ENCODE measurements at regions not wholly inside any gene's neighbourhood (a gene's known extent, or its start where the extent isn't known, plus 50 kb on each side); places are given as distances from the start of the nearest gene placed in this dataset.

GRCh38 chr1:232369451-232370296 lies 260.3 kb downstream of the SIPA1L2 start:
- H3K9ac ChIP-seq: no peak overlapping the region
- TF ChIP-seq CTCF (conservative IDR thresholded peaks at IDR 0.05; ENCODE audit: low read depth, low read length): no peak
- H3K36me3 ChIP-seq (ENCODE audit: insufficient read depth): no peaks in the 10 kb centered on the region
- H3K4me2 ChIP-seq: no peak overlapping the region
- H4K20me1 ChIP-seq (ENCODE audit: insufficient read depth): no peaks in the 10 kb centered on the region
- H3K27ac ChIP-seq: no peak overlapping the region
- no peaks in the 10 kb centered on the region for H3K27me3 ChIP-seq (ENCODE audit: insufficient read depth, low read depth)
- H3K79me2 ChIP-seq (ENCODE audit: insufficient read depth, low read depth): no peaks in the 10 kb centered on the region
- no peak overlapping the region for H3K4me3 ChIP-seq (IDR thresholded peaks at IDR 0.05; ENCODE audit: insufficient read depth, low read depth, low read length)
- H2AFZ ChIP-seq (ENCODE audit: low read depth): no peak overlapping the region
- H3K4me1 ChIP-seq (ENCODE audit: low read depth, poor library complexity, severe bottlenecking): peaks cover 23% of the 10 kb centered on the region

GRCh38 chr1:232368821-232369321 lies 261.1 kb downstream of the SIPA1L2 start:
- H3K79me2 ChIP-seq (ENCODE audit: insufficient read depth, low read depth): no peaks in the 10 kb centered on the region

GRCh38 chr1:232367293-232367692 lies 262.6 kb downstream of the SIPA1L2 start:
- Histone ChIP-seq H3K4me3 (IDR thresholded peaks at IDR 0.05; ENCODE audit: insufficient read depth, low read depth, low read length) (peak overlapping the region; percentile 74), H3K36me3 (ENCODE audit: insufficient read depth) (no peaks in the 10 kb centered on the region), H3K27ac (peak overlapping the region; percentile 60), H3K4me1 (ENCODE audit: low read depth, poor library complexity, severe bottlenecking) (peaks cover 23% of the 10 kb centered on the region), H3K79me2 (ENCODE audit: insufficient read depth, low read depth) (no peaks in the 10 kb centered on the region), H2AFZ (ENCODE audit: low read depth) (peak overlapping the region; percentile 23; the same call in 1 of the 2 replicates), H3K9ac (no peak overlapping the region; the same call in 1 of the 2 replicates), H3K27me3 (ENCODE audit: insufficient read depth, low read depth) (no peaks in the 10 kb centered on the region), H4K20me1 (ENCODE audit: insufficient read depth) (no peaks in the 10 kb centered on the region), H3K4me2 (peak overlapping the region; percentile 33)
- TF ChIP-seq CTCF (conservative IDR thresholded peaks at IDR 0.05; ENCODE audit: low read depth, low read length): no peak

More at GRCh38 chr1:232368821-232369321, 261.1 kb downstream of the SIPA1L2 start:
- H3K27me3 ChIP-seq (ENCODE audit: insufficient read depth, low read depth): no peaks in the 10 kb centered on the region
- no peaks in the 10 kb centered on the region for H4K20me1 ChIP-seq (ENCODE audit: insufficient read depth)
- no peak overlapping the region for H3K9ac ChIP-seq
- no peaks in the 10 kb centered on the region for H3K36me3 ChIP-seq (ENCODE audit: insufficient read depth)
- H3K4me1 ChIP-seq (ENCODE audit: low read depth, poor library complexity, severe bottlenecking): peaks cover 23% of the 10 kb centered on the region
- H3K4me3 ChIP-seq (IDR thresholded peaks at IDR 0.05; ENCODE audit: insufficient read depth, low read depth, low read length): no peak overlapping the region
- H2AFZ ChIP-seq (ENCODE audit: low read depth): no peak overlapping the region
- H3K27ac ChIP-seq: no peak overlapping the region
- H3K4me2 ChIP-seq: no peak overlapping the region
- TF ChIP-seq CTCF (conservative IDR thresholded peaks at IDR 0.05; ENCODE audit: low read depth, low read length): no peak

- Histone ChIP-seq H3K4me1 (ENCODE audit: low read depth, poor library complexity, severe bottlenecking) (peaks cover 23% of the 10 kb centered on the region), H3K27me3 (ENCODE audit: insufficient read depth, low read depth) (no peaks in the 10 kb centered on the region), H3K9ac (no peak overlapping the region), H3K27ac (no peak overlapping the region), H4K20me1 (ENCODE audit: insufficient read depth) (no peaks in the 10 kb centered on the region), H2AFZ (ENCODE audit: low read depth) (no peak overlapping the region), H3K36me3 (ENCODE audit: insufficient read depth) (no peaks in the 10 kb centered on the region), H3K4me2 (no peak overlapping the region), H3K4me3 (IDR thresholded peaks at IDR 0.05; ENCODE audit: insufficient read depth, low read depth, low read length) (no peak overlapping the region), H3K79me2 (ENCODE audit: insufficient read depth, low read depth) (no peaks in the 10 kb centered on the region)
- TF ChIP-seq CTCF (conservative IDR thresholded peaks at IDR 0.05; ENCODE audit: low read depth, low read length): no peak
Measured at GRCh38 chr1:232364654-232365382, 265.1 kb downstream of the SIPA1L2 start.
